Astrocyte (in vitro differentiated cells and primary cell): ENCODE measurements at regions not wholly inside any gene's neighbourhood (a gene's known extent, or its start where the extent isn't known, plus 50 kb on each side); places are given as distances from the start of the nearest gene placed in this dataset.
A peak's percentile ranks its signal among the peaks of the same experiment; 100 is the strongest.

Experiments used
- DNase-seq: peaks from one replicate; pipeline ENCODE4 v3.0.0-alpha.2; 2010; ENCODE audit warnings: low read depth
- FAIRE-seq: peaks from 2 replicates; lab custom pipeline; 2011; peaks lifted over from hg19 to GRCh38; lab: Jason Lieb, UNC
- H2AFZ ChIP-seq: 2 replicates; pipeline ENCODE4 v1.6.0; 2012; ENCODE audit warnings: low read depth, low read length, inconsistent platforms
- H3K27ac ChIP-seq: 2 replicates; pipeline ENCODE4 v1.5.1; 2011; ENCODE audit warnings: low read depth, low read length, inconsistent platforms
- H3K27me3 ChIP-seq: 2 replicates; pipeline ENCODE4 v1.6.0; 2011; ENCODE audit warnings: low read length, inconsistent platforms; ENCODE audit not compliant: insufficient read depth
- H3K36me3 ChIP-seq: 2 replicates; pipeline ENCODE4 v1.5.1; 2011; ENCODE audit warnings: low read length, inconsistent platforms; ENCODE audit not compliant: insufficient read depth
- H3K4me1 ChIP-seq: 2 replicates; pipeline ENCODE4 v1.5.1; 2011; ENCODE audit warnings: low read length, inconsistent platforms; ENCODE audit not compliant: insufficient read depth
- H3K4me2 ChIP-seq: 2 replicates; pipeline ENCODE4 v1.6.0; 2012; ENCODE audit warnings: low read length, inconsistent platforms
- H3K4me3 ChIP-seq: 2 replicates; pipeline ENCODE4 v1.5.1; 2011; ENCODE audit warnings: low read depth, mild to moderate bottlenecking, low read length, inconsistent platforms; ENCODE audit not compliant: insufficient read depth
- H3K79me2 ChIP-seq: 2 replicates; pipeline ENCODE4 v1.6.0; 2012; ENCODE audit warnings: mild to moderate bottlenecking, low read length, inconsistent platforms; ENCODE audit not compliant: insufficient read depth
- H3K9ac ChIP-seq: 2 replicates; pipeline ENCODE4 v1.6.0; 2012; ENCODE audit warnings: mild to moderate bottlenecking, low read length, inconsistent platforms
- H3K9me3 ChIP-seq: 2 replicates; pipeline ENCODE4 v1.5.1; 2012; ENCODE audit warnings: low read depth, mild to moderate bottlenecking, low read length, inconsistent platforms; ENCODE audit not compliant: insufficient read depth
- H4K20me1 ChIP-seq: 2 replicates; pipeline ENCODE4 v1.6.0; 2012; ENCODE audit warnings: low read length, inconsistent platforms; ENCODE audit not compliant: insufficient read depth
- H3K27ac Mint-ChIP-seq: one replicate; pipeline ENCODE4 v1.8.0; 2021; ENCODE audit warnings: mild to moderate bottlenecking, mixed read lengths; ENCODE audit not compliant: unreplicated experiment
- H3K27me3 Mint-ChIP-seq: one replicate; pipeline ENCODE4 v1.8.0; 2021; ENCODE audit warnings: low read depth, mixed read lengths; ENCODE audit not compliant: unreplicated experiment
- H3K36me3 Mint-ChIP-seq: one replicate; pipeline ENCODE4 v1.8.0; 2021; ENCODE audit warnings: low read depth, mixed read lengths; ENCODE audit not compliant: unreplicated experiment
- H3K4me1 Mint-ChIP-seq: one replicate; pipeline ENCODE4 v1.8.0; 2021; ENCODE audit warnings: low read depth, mixed read lengths; ENCODE audit not compliant: unreplicated experiment
- H3K4me3 Mint-ChIP-seq: one replicate; pipeline ENCODE4 v1.8.0; 2021; ENCODE audit warnings: mild to moderate bottlenecking, moderate library complexity, mixed read lengths; ENCODE audit not compliant: unreplicated experiment
- H3K9me3 Mint-ChIP-seq: one replicate; pipeline ENCODE4 v1.8.0; 2021; ENCODE audit warnings: mild to moderate bottlenecking, mixed read lengths; ENCODE audit not compliant: unreplicated experiment
- EZH2 ChIP-seq: IDR thresholded peaks from 2 replicates; pipeline ENCODE4 v1.6.1; 2012; ENCODE audit warnings: mild to moderate bottlenecking, low read length, inconsistent platforms; ENCODE audit not compliant: insufficient read depth
- TF ChIP-seq, protein P1 (sequence below): IDR thresholded peaks from 2 replicates; pipeline ENCODE4 v1.5.1; 2011; ENCODE audit warnings: low read depth, mild to moderate bottlenecking, inconsistent platforms, low read length, moderate library complexity; ENCODE audit not compliant: insufficient read depth

DNA sequence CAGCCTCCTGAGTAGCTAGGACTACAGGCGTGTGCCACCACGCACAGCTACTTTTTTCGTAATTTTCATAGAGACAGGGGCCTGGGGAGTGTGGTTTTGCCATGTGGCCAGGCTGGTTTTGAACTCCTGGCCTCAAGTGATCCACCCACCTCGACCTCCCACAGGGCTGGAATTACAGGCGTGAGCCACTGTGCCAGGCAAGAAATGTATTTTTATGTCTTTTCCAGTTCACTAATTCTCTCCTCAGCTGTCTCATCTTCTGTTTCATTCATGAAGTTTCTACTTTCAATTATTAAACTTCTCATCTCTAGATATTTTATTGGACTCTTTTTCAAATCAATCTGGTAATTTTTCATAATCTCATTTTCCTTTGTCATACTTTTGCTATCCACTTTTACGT lies 72.1 kb upstream of the DISP3 start:
- no peak overlapping the region for H2AFZ ChIP-seq
- FAIRE-seq (no peak), DNase-seq (no peak)
- no peak overlapping the region for H3K4me2 ChIP-seq
- H3K36me3 ChIP-seq = no peaks in the 10 kb centered on the region
- no peak overlapping the region for H3K4me3 ChIP-seq
- H3K27ac Mint-ChIP-seq = no peak overlapping the region
- H3K27me3 Mint-ChIP-seq = peaks cover 41% of the 10 kb centered on the region
- H3K9me3 ChIP-seq = no peaks in the 10 kb centered on the region
- no peaks in the 10 kb centered on the region for H3K27me3 ChIP-seq
- TF ChIP-seq, protein P1, sequence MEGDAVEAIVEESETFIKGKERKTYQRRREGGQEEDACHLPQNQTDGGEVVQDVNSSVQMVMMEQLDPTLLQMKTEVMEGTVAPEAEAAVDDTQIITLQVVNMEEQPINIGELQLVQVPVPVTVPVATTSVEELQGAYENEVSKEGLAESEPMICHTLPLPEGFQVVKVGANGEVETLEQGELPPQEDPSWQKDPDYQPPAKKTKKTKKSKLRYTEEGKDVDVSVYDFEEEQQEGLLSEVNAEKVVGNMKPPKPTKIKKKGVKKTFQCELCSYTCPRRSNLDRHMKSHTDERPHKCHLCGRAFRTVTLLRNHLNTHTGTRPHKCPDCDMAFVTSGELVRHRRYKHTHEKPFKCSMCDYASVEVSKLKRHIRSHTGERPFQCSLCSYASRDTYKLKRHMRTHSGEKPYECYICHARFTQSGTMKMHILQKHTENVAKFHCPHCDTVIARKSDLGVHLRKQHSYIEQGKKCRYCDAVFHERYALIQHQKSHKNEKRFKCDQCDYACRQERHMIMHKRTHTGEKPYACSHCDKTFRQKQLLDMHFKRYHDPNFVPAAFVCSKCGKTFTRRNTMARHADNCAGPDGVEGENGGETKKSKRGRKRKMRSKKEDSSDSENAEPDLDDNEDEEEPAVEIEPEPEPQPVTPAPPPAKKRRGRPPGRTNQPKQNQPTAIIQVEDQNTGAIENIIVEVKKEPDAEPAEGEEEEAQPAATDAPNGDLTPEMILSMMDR = no peak
- no peak for TF ChIP-seq EZH2
- H3K9me3 Mint-ChIP-seq = no peaks in the 10 kb centered on the region
- H3K4me1 Mint-ChIP-seq = peaks cover 6% of the 10 kb centered on the region
- H4K20me1 ChIP-seq = no peaks in the 10 kb centered on the region
- H3K79me2 ChIP-seq = no peaks in the 10 kb centered on the region
- no peak overlapping the region for H3K4me3 Mint-ChIP-seq
- no peaks in the 10 kb centered on the region for H3K4me1 ChIP-seq
- H3K36me3 Mint-ChIP-seq = peaks cover 2% of the 10 kb centered on the region
- no peak overlapping the region for H3K9ac ChIP-seq
- no peak overlapping the region for H3K27ac ChIP-seq

DNA sequence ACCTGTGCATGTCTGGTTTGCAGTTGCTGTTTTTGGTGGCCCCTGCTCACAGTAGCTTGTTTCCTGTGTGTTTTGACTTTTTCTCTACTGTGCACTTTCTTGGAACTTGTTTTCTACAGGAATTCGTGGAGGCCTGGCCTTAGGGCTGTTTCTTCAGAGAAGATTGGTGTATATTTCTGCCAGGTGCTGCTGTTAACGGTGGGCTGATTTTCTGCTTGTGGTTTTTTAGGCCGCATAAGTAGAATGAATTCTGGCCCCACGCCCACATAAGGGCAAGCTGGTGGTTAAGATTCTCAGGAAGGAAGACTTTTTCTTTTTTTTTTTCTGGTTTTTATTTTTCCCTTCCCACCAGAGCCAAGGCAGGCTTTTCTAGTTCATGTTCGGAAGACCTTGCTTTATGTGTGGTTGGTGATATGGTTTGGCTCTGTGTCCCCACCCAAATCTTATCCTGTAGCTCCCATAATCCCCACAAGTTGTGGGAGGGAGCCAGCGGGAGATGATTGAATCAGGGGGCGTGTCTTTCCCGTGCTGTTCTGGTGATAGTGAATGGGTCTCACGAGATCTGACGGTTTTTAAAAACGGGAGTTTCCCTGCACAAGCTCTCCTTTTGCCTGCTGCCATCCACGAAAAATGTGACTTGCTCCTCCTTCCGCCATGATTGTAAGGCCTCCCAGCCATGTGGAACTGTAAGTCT lies 71.5 kb upstream of the DISP3 start:
- H3K36me3 Mint-ChIP-seq = peaks cover 2% of the 10 kb centered on the region
- no peak overlapping the region for H3K9ac ChIP-seq
- peaks cover 6% of the 10 kb centered on the region for H3K4me1 Mint-ChIP-seq
- no peaks in the 10 kb centered on the region for H3K9me3 ChIP-seq
- TF ChIP-seq, protein P1 = no peak
- TF ChIP-seq EZH2 = no peak
- FAIRE-seq (no peak), DNase-seq (peak; percentile 3)
- no peak overlapping the region for H3K4me3 ChIP-seq
- no peak overlapping the region for H3K4me2 ChIP-seq
- H3K27me3 Mint-ChIP-seq = peaks cover 45% of the 10 kb centered on the region
- H3K27ac ChIP-seq = no peak overlapping the region
- H3K4me1 ChIP-seq = no peaks in the 10 kb centered on the region
- no peaks in the 10 kb centered on the region for H3K9me3 Mint-ChIP-seq
- no peak overlapping the region for H3K27ac Mint-ChIP-seq
- H3K4me3 Mint-ChIP-seq = no peak overlapping the region
- no peaks in the 10 kb centered on the region for H3K27me3 ChIP-seq
- H4K20me1 ChIP-seq = no peaks in the 10 kb centered on the region
- no peaks in the 10 kb centered on the region for H3K36me3 ChIP-seq
- H3K79me2 ChIP-seq = no peaks in the 10 kb centered on the region
- no peak overlapping the region for H2AFZ ChIP-seq

DNA sequence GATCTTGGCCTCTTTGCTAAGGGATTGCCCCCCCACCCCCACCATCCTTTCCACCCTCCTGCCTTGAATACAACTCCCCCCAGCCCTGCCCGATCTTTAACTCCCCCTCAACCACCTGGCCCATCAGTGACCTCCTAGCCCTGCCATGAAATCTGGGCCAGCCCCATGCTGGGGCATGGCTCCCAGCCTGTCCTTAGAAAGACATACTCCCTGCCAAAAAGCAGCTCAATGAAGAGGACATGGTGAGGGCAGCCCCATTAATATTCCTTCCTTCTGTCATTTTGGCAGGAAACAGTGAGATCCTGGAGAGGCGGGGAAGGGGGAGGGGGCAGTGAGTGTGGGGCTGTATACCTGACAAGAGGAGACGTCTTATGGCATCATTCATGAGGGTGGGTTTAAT lies 66.8 kb upstream of the DISP3 start:
- FAIRE-seq (no peak), DNase-seq (no peak)
- no peaks in the 10 kb centered on the region for H3K36me3 Mint-ChIP-seq
- Histone ChIP-seq H3K27me3 (peaks cover 14% of the 10 kb centered on the region), H3K4me3 (no peak overlapping the region), H3K9me3 (no peaks in the 10 kb centered on the region), H3K9ac (no peak overlapping the region), H3K36me3 (no peaks in the 10 kb centered on the region), H3K27ac (no peak overlapping the region), H4K20me1 (no peaks in the 10 kb centered on the region), H3K4me1 (no peaks in the 10 kb centered on the region), H3K79me2 (no peaks in the 10 kb centered on the region), H3K4me2 (no peak overlapping the region), H2AFZ (no peak overlapping the region)
- peaks cover 3% of the 10 kb centered on the region for H3K4me1 Mint-ChIP-seq
- no peak overlapping the region for H3K4me3 Mint-ChIP-seq
- H3K9me3 Mint-ChIP-seq = peaks cover 3% of the 10 kb centered on the region
- no peak for TF ChIP-seq EZH2
- TF ChIP-seq, protein P1 = no peak
- H3K27ac Mint-ChIP-seq = no peak overlapping the region
- peaks cover 53% of the 10 kb centered on the region for H3K27me3 Mint-ChIP-seq
